ENCODE measurements at regions not wholly inside any gene's neighbourhood (a gene's known extent, or its start where the extent isn't known, plus 50 kb on each side); places are given as distances from the start of the nearest gene placed in this dataset.
"Not testable (repeated sequence)": the region's sequence is repeated elsewhere in the genome, so short reads cannot be mapped to it uniquely, and the experiment has no call there.

DNA sequence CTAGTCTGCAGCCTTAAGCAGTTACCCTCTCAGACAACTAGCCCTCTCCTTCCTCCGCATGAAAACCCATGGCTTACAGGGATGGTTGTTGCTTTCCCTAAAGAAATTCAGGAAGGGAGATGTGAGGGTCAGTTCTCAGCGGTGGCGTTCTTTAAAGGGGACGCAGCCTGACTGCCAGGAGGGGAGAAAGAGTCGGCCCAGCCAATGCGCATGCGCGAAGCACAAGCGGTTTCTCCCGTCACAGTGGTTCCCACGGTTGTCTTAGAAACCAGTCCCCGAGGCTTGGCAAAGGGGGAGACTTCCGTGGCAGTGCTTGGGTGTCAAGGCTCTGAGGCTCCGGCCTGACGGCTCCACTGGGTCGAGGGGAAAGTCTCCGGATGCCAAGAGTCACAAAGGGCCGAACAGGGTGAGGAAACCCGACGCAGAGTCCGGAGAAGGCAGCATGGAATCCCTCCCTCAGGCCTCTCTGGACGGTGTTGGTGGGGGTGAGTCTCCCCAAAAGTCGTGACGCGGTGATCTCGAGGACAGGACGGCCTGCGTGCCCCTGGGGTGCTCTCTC is 140.8 kb upstream of the ANKRD20A1 start:
- H3K4me2 ChIP-seq (ENCODE audit: low read depth, low read length); POLR2A ChIA-PET (ENCODE audit: unreplicated experiment); H4K20me1 ChIP-seq (ENCODE audit: insufficient read depth, low read length); BruUV-seq (replicated peaks); H2AK9ac ChIP-seq (replicated peaks; ENCODE audit: low read depth, low read length, poor library complexity); H3K36me3 ChIP-seq (ENCODE audit: control insufficient read depth, insufficient read depth, low read length); H4K8ac ChIP-seq (ENCODE audit: low read depth in 2 of 2, low read length in 2 of 2); H3K9me1 ChIP-seq (ENCODE audit: insufficient read depth, low read length); H3K56ac ChIP-seq (ENCODE audit: extremely low read depth, insufficient read depth, low read length); in situ Hi-C loops (cut with MboI; ENCODE audit: low sequenced_read_pairs); H3K27me3 ChIP-seq (ENCODE audit: control insufficient read depth, insufficient read depth, low read length); H3K79me1 ChIP-seq (ENCODE audit: low read depth in 1 of 2, low read length in 2 of 2); H2BK120ac ChIP-seq (ENCODE audit: low read depth, low read length); H3K4me1 ChIP-seq (ENCODE audit: control insufficient read depth, insufficient read depth, low read length); H4K5ac ChIP-seq (ENCODE audit: low read depth, low read length); H3K23ac ChIP-seq (ENCODE audit: low read depth, low read length); H3K4ac ChIP-seq (ENCODE audit: low read depth, low read length); H2BK5ac ChIP-seq (ENCODE audit: low read depth, low read length, poor library complexity, severe bottlenecking); CTCF ChIA-PET; H2BK15ac ChIP-seq (ENCODE audit: low read depth, low read length); H3K9me3 ChIP-seq (ENCODE audit: control insufficient read depth, insufficient read depth, low read length); dilution Hi-C loops (cut with HindIII; ENCODE audit: low sequenced_read_pairs, unreplicated experiment); H3K9ac ChIP-seq (ENCODE audit: low read depth, low read length); H3K4me3 ChIP-seq (ENCODE audit: insufficient read depth, low read depth, low read length); intact Hi-C loops (cut with micrococcal nuclease); H2AK5ac ChIP-seq (ENCODE audit: low read depth, low read length); H3K18ac ChIP-seq (ENCODE audit: low read depth, low read length); ATAC-seq (ENCODE audit: low read depth); H2BK20ac ChIP-seq (ENCODE audit: low read depth, low read length); H2AFZ ChIP-seq (replicated peaks; ENCODE audit: low read length, poor library complexity); H3K14ac ChIP-seq (replicated peaks; ENCODE audit: low read depth, low read length); DNase-seq; H3K27ac ChIP-seq (ENCODE audit: insufficient read depth, low read length); H4K91ac ChIP-seq (ENCODE audit: insufficient read depth, low read depth, low read length): not testable (repeated sequence)
- WGBS, 2 experiments (ENCODE audit: extremely low coverage in 2 of 2, insufficient read length in 1 of 2) = no CpG with 5 or more reads among the region's 28 CpGs

DNA sequence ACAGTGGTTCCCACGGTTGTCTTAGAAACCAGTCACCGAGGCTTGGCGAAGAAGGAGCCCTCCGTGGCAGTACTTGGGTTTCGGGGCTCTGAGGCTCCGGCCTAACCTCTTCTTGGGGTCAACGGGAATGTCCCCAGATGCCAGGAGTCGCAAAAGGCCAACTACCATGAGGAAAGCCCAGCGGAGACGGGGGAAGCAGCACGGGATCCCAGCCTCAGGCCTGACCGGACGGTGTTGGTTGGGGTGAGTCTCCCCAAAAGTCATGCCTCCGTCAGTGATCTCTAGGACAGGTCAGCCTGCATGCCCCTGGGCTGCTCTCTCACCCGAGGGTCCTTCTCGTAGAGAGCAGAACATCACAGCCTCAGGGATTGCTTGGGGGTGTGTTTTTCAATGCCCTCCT is 138.2 kb upstream of the ANKRD20A1 start:
- intact Hi-C loops (cut with micrococcal nuclease); DNase-seq; in situ Hi-C loops (cut with MboI; ENCODE audit: low sequenced_read_pairs): not testable (repeated sequence)

More for the DNA sequence above, 138.2 kb upstream of the ANKRD20A1 start:
- H3K4ac ChIP-seq (ENCODE audit: low read depth, low read length); CTCF ChIA-PET; H3K9me1 ChIP-seq (ENCODE audit: insufficient read depth, low read length); H3K18ac ChIP-seq (ENCODE audit: low read depth, low read length); ATAC-seq (ENCODE audit: low read depth); H3K27me3 ChIP-seq (ENCODE audit: control insufficient read depth, insufficient read depth, low read length); H4K20me1 ChIP-seq (ENCODE audit: insufficient read depth, low read length); H3K23ac ChIP-seq (ENCODE audit: low read depth, low read length); H4K91ac ChIP-seq (ENCODE audit: insufficient read depth, low read depth, low read length); H3K56ac ChIP-seq (ENCODE audit: extremely low read depth, insufficient read depth, low read length); BruUV-seq (replicated peaks); H3K4me2 ChIP-seq (ENCODE audit: low read depth, low read length); H3K9me3 ChIP-seq (ENCODE audit: control insufficient read depth, insufficient read depth, low read length); H3K14ac ChIP-seq (replicated peaks; ENCODE audit: low read depth, low read length); H2AK5ac ChIP-seq (ENCODE audit: low read depth, low read length); H2AK9ac ChIP-seq (replicated peaks; ENCODE audit: low read depth, low read length, poor library complexity); H2AFZ ChIP-seq (replicated peaks; ENCODE audit: low read length, poor library complexity); H2BK15ac ChIP-seq (ENCODE audit: low read depth, low read length); POLR2A ChIA-PET (ENCODE audit: unreplicated experiment); H2BK20ac ChIP-seq (ENCODE audit: low read depth, low read length); H3K36me3 ChIP-seq (ENCODE audit: control insufficient read depth, insufficient read depth, low read length); H4K5ac ChIP-seq (ENCODE audit: low read depth, low read length); H3K4me1 ChIP-seq (ENCODE audit: control insufficient read depth, insufficient read depth, low read length); H3K4me3 ChIP-seq (ENCODE audit: insufficient read depth, low read depth, low read length); H2BK120ac ChIP-seq (ENCODE audit: low read depth, low read length); H2BK5ac ChIP-seq (ENCODE audit: low read depth, low read length, poor library complexity, severe bottlenecking); H3K9ac ChIP-seq (ENCODE audit: low read depth, low read length); H4K8ac ChIP-seq (ENCODE audit: low read depth in 2 of 2, low read length in 2 of 2); H3K79me1 ChIP-seq (ENCODE audit: low read depth in 1 of 2, low read length in 2 of 2); H3K27ac ChIP-seq (ENCODE audit: insufficient read depth, low read length); dilution Hi-C loops (cut with HindIII; ENCODE audit: low sequenced_read_pairs, unreplicated experiment): not testable (repeated sequence)
- WGBS, 2 experiments (ENCODE audit: extremely low coverage in 2 of 2, insufficient read length in 1 of 2) = no CpG with 5 or more reads among the region's 16 CpGs

Measured in IMR-90 (cell line).